Upper lobe of left lung (tissue), 6 donors: ENCODE measurements at regions not wholly inside any gene's neighbourhood (a gene's known extent, or its start where the extent isn't known, plus 50 kb on each side); places are given as distances from the start of the nearest gene placed in this dataset.
"Not testable (repeated sequence)": the region's sequence is repeated elsewhere in the genome, so short reads cannot be mapped to it uniquely, and the experiment has no call there.

ENCODE experiments used
- ATAC-seq, 2 donors: fragments of 200-7000 bp; cut with Tn5 transposase; one replicate each; pipeline ENCODE4 v1.9.1; 2022; ENCODE audit warnings: mild to moderate bottlenecking in 2 of 2, moderate library complexity in 2 of 2; ENCODE audit not compliant: low FRiP score in 2 of 2
- DNase-seq, 2 donors: peaks; one replicate each; pipeline ENCODE4 v3.0.0-alpha.2; 2019 to 2020
- H3K27ac ChIP-seq, 4 donors: fragments of 200-600 bp; sonication (generic); one replicate each; pipeline ENCODE4 v1.5.1; 2016 to 2019
- H3K27me3 ChIP-seq, 4 donors: fragments of 200-600 bp; sonication (generic); one replicate each; pipeline ENCODE4 v1.5.1; 2017 to 2019
- H3K36me3 ChIP-seq, 4 donors: fragments of 200-600 bp; sonication (generic); one replicate each; pipeline ENCODE4 v1.5.1; 2016 to 2019
- H3K4me1 ChIP-seq, 4 donors: fragments of 200-600 bp; sonication (generic); one replicate each; pipeline ENCODE4 v1.5.1; 2018 to 2019
- H3K4me3 ChIP-seq, 4 donors: fragments of 200-600 bp; sonication (generic); one replicate each; pipeline ENCODE4 v1.5.1; 2017 to 2019; ENCODE audit warnings: mild to moderate bottlenecking in 2 of 4, moderate library complexity in 1 of 4
- H3K9me3 ChIP-seq, 4 donors: fragments of 200-600 bp; sonication (generic); one replicate each; pipeline ENCODE4 v1.5.1; 2018 to 2019
- EP300 ChIP-seq, 4 donors: sonication (generic); formaldehyde crosslinking; IDR thresholded peaks; one replicate each; pipeline ENCODE4 v1.5.1; 2017; ENCODE audit warnings: antibody characterized with exemption in 4 of 4, control low read depth in 2 of 4
- POLR2A ChIP-seq, 4 donors: fragments of 450-650 bp; IDR thresholded peaks; one replicate each; pipeline ENCODE4 v1.5.1; 2016 to 2017; ENCODE audit warnings: antibody characterized with exemption in 4 of 4, mild to moderate bottlenecking in 2 of 4
- POLR2AphosphoS5 ChIP-seq, 2 donors: sonication (generic); formaldehyde crosslinking; IDR thresholded peaks; one replicate each; pipeline ENCODE4 v1.5.1; 2017; ENCODE audit warnings: antibody characterized with exemption in 2 of 2
- WGBS, 2 donors: methylation state at CpG; one replicate each; pipeline ENCODE4 v1.1.5; 2017 to 2018; 5-methylcytosine and 5-hydroxymethylcytosine counted together
- TF ChIP-seq, protein P1 (sequence below), 6 experiments: fragments of 450-650 bp in 4 of 6; fragments of 200-600 bp in 2 of 6; sonication (generic) in 2 of 6; IDR thresholded peaks; one replicate each; pipeline ENCODE4 v1.5.1; 2016 to 2019; ENCODE audit warnings: antibody characterized with exemption in 6 of 6
- donor health status: DM: no; HTN: no; CAD: no; lungs with moderate emphysema.
- donor health status: DM: no; HTN: yes; CAD: no; lungs with severe emphysema.

DNA sequence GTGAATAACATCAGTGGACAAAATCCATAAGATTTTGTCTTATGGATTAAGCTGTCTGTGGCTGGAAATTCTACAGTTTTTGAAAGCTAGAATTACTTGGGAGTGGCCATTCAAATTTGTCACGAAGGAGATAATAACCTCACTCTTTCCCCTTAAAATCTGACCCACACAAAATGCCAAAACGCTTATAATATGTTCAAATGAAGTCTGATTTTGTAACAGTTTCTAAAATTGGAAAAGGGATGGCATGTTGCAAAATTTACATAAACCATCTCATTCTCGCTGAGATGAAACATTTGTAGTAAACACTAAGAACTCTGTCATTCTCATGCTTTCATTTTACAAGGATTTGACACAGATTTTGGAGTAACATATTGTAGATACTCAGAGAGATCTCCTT is 112.7 kb downstream of the GJA1 start:
- Histone ChIP-seq H3K27ac (no peak overlapping the region), H3K4me1 (no peaks in the 10 kb centered on the region), H3K36me3 (no peaks in the 10 kb centered on the region), H3K27me3 (no peaks in the 10 kb centered on the region), H3K9me3 (no peaks in the 10 kb centered on the region), H3K4me3 (no peak overlapping the region)
- ATAC-seq (no peak), DNase-seq (no peak)
- WGBS, 2 donors, result 62 to 72% methylated on average over 3 of the region's 3 CpGs
- no peak for TF ChIP-seq POLR2AphosphoS5 (IDR thresholded peaks at IDR 0.05)
- TF ChIP-seq, protein P1, sequence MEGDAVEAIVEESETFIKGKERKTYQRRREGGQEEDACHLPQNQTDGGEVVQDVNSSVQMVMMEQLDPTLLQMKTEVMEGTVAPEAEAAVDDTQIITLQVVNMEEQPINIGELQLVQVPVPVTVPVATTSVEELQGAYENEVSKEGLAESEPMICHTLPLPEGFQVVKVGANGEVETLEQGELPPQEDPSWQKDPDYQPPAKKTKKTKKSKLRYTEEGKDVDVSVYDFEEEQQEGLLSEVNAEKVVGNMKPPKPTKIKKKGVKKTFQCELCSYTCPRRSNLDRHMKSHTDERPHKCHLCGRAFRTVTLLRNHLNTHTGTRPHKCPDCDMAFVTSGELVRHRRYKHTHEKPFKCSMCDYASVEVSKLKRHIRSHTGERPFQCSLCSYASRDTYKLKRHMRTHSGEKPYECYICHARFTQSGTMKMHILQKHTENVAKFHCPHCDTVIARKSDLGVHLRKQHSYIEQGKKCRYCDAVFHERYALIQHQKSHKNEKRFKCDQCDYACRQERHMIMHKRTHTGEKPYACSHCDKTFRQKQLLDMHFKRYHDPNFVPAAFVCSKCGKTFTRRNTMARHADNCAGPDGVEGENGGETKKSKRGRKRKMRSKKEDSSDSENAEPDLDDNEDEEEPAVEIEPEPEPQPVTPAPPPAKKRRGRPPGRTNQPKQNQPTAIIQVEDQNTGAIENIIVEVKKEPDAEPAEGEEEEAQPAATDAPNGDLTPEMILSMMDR (IDR thresholded peaks at IDR 0.05), result no peak
- no peak for TF ChIP-seq POLR2A (IDR thresholded peaks at IDR 0.05)
- TF ChIP-seq EP300 (IDR thresholded peaks at IDR 0.05), result no peak

DNA sequence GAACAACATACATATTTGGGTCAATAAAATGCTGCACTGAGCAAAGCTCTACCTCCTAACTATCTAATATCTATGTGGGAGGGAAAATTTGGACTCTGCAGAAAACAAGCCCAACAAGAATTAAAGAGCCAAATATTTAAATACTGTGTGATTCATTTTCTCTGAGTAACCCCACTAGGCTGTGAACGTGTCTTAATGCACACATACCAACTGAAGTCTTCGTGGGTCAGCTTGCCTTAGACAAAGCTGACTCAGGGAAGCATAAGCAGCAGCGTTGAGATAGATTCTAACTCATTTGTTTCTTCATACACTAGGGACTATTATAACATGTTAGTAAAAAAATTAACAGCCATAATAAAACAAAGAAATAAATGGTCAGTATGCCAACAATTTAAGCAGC is 114.3 kb downstream of the GJA1 start:
- TF ChIP-seq POLR2AphosphoS5 (IDR thresholded peaks at IDR 0.05) (no peak), POLR2A (IDR thresholded peaks at IDR 0.05) (no peak), EP300 (IDR thresholded peaks at IDR 0.05) (no peak)
- TF ChIP-seq, protein P1 (IDR thresholded peaks at IDR 0.05), result no peak
- Histone ChIP-seq H3K27me3 (no peaks in the 10 kb centered on the region), H3K36me3 (no peaks in the 10 kb centered on the region), H3K27ac (no peak overlapping the region), H3K4me1 (no peaks in the 10 kb centered on the region), H3K4me3 (no peak overlapping the region), H3K9me3 (no peaks in the 10 kb centered on the region)
- WGBS, 2 donors, result 65 to 67% methylated on average over 3 of the region's 3 CpGs
- ATAC-seq (peak in 1 of 2 donors; percentile 31), DNase-seq (no peak)

DNA sequence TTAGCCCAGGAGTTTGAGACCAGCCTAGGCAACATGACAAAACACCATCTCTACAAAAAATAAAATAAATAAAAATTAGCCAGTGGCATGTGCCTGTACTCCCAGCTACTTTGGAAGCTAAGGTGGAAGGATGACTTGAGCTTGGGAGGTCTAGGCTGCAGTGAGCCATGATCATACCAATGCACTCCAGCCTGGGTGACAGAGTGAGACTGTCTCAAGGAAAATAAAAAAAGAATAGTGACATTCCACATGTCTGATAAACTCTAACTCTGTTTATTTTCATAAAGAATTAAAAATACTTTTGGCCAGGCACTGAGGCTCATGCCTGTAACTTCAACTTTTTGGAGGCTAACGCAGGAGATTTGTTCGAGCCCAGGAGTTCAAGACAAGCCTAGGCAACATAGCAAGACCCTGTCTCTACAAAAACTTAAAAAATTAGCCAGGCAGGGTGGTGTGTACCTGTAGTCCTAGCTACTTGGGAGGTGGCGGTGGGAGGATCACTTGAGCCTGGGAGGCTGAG is 115.1 kb downstream of the GJA1 start:
- 96 to 98% methylated on average over 3 of the region's 3 CpGs for WGBS, 2 donors

DNA sequence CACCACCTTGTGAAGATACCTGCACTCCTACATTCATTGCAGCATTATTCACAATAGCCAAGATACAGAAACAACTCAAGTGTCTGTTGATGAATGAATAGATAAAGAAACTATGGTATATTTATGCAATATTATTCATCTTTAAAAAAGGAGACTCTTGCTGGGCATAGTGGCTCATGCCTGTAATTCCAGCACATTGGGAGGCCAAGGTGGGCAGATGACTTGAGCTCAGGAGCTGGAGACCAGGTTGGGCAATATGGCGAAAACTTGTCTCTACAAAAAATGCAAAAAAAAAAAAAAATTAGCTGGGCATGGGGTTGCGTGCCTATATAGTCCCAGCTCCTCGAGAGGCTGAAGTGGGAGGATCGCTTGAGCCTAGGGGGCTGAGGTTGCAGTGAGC is 119.8 kb downstream of the GJA1 start:
- TF ChIP-seq POLR2AphosphoS5 (IDR thresholded peaks at IDR 0.05) (no peak), POLR2A (IDR thresholded peaks at IDR 0.05) (no peak), EP300 (IDR thresholded peaks at IDR 0.05) (no peak)
- TF ChIP-seq, protein P1 (IDR thresholded peaks at IDR 0.05), result no peak
- H3K9me3 ChIP-seq, result no peaks in the 10 kb centered on the region
- no peaks in the 10 kb centered on the region for H3K4me1 ChIP-seq
- H3K27ac ChIP-seq, result no peak overlapping the region
- H3K36me3 ChIP-seq, result no peaks in the 10 kb centered on the region
- ATAC-seq (no peak), DNase-seq (no peak)
- no peaks in the 10 kb centered on the region for H3K27me3 ChIP-seq
- no peak overlapping the region for H3K4me3 ChIP-seq
- 94 to 95% methylated on average over 4 of the region's 4 CpGs for WGBS, 2 donors

More for the DNA sequence above, 115.1 kb downstream of the GJA1 start:
- Histone ChIP-seq H3K4me1 (no peaks in the 10 kb centered on the region), H3K9me3 (no peaks in the 10 kb centered on the region), H3K36me3 (no peaks in the 10 kb centered on the region), H3K27ac (no peak overlapping the region), H3K27me3 (no peaks in the 10 kb centered on the region), H3K4me3 (no peak overlapping the region)
- no peak for ATAC-seq
- TF ChIP-seq POLR2A (IDR thresholded peaks at IDR 0.05), result no peak
- no peak for TF ChIP-seq EP300 (IDR thresholded peaks at IDR 0.05)
- TF ChIP-seq, protein P1 (IDR thresholded peaks at IDR 0.05), result no peak
- TF ChIP-seq POLR2AphosphoS5 (IDR thresholded peaks at IDR 0.05), result no peak
- no peak for DNase-seq

DNA sequence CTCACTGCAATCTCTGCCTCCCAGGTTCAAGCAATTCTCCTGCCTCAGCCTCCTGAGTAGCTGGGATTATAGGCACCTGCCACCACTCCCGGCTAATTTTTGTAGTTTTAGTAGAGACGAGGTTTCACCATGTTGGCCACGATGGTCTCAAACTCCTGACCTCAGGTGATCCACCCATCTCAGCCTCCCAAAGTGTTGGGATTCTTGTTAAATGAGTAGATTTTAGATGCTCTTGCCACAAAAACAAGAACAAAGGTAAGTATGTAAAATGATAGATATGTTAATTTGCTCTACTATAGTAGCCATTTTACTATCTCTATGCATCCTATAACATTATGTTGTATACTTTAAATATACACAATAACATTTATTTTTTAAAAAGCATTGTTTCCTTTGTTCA is 120.7 kb downstream of the GJA1 start:
- H3K9me3 ChIP-seq, DNase-seq, ATAC-seq, H3K27ac ChIP-seq, H3K27me3 ChIP-seq, H3K4me1 ChIP-seq, H3K36me3 ChIP-seq, H3K4me3 ChIP-seq: not testable (repeated sequence)
- 95 to 100% methylated on average over 3 of the region's 3 CpGs for WGBS, 2 donors
